NB4 (cell line): ENCODE measurements at regions not wholly inside any gene's neighbourhood (a gene's known extent, or its start where the extent isn't known, plus 50 kb on each side); places are given as distances from the start of the nearest gene placed in this dataset.
A peak's percentile ranks its signal among the peaks of the same experiment; 100 is the strongest.
"Not testable (repeated sequence)": the region's sequence is repeated elsewhere in the genome, so short reads cannot be mapped to it uniquely, and the experiment has no call there.

Source experiments
- DNase-seq: peaks from one replicate; pipeline ENCODE4 v3.0.0; 2010; ENCODE audit warnings: low read depth
- H3K4me3 ChIP-seq: one replicate; pipeline ENCODE4 v1.5.1; 2011; ENCODE audit warnings: mild to moderate bottlenecking, low read depth, low read length, moderate library complexity
- MYC ChIP-seq: IDR thresholded peaks from 2 replicates; pipeline ENCODE4 v1.6.1; 2011; ENCODE audit warnings: low read depth, low read length
- POLR2A ChIP-seq: IDR thresholded peaks from 2 replicates; pipeline ENCODE4 v1.6.1; 2011; ENCODE audit warnings: mild to moderate bottlenecking; ENCODE audit not compliant: insufficient read length; ENCODE audit errors: extremely low read depth
- TF ChIP-seq, protein P1 (sequence below): IDR thresholded peaks from one replicate; pipeline ENCODE4 v1.5.1; 2012; ENCODE audit warnings: low read depth, low read length
- TF ChIP-seq, protein P2 (sequence below): IDR thresholded peaks from 2 replicates; pipeline ENCODE4 v1.6.1; 2011; ENCODE audit warnings: low read depth, low read length

DNA sequence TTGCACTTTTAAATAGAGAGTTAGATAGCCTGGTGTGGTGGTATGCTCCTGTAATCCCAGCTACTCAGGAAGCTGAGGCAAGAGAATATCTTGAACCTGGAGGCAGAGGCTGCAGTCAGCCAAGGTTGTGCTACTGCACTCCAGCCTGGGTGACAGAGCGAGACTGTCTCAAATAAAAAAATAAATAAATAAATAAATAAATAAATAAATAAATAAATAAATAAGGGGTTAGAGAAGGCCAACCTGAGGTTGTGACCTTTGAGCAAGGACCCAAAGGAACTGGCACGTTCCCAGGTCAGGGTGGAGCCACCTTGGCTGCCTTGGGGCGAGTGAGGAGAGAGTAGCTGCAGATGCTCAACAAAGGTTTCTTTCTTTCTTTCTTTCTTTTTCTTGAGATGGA, 65.3 kb upstream of the TENM4 start:
- DNase-seq, result no peak
- TF ChIP-seq, protein P1, sequence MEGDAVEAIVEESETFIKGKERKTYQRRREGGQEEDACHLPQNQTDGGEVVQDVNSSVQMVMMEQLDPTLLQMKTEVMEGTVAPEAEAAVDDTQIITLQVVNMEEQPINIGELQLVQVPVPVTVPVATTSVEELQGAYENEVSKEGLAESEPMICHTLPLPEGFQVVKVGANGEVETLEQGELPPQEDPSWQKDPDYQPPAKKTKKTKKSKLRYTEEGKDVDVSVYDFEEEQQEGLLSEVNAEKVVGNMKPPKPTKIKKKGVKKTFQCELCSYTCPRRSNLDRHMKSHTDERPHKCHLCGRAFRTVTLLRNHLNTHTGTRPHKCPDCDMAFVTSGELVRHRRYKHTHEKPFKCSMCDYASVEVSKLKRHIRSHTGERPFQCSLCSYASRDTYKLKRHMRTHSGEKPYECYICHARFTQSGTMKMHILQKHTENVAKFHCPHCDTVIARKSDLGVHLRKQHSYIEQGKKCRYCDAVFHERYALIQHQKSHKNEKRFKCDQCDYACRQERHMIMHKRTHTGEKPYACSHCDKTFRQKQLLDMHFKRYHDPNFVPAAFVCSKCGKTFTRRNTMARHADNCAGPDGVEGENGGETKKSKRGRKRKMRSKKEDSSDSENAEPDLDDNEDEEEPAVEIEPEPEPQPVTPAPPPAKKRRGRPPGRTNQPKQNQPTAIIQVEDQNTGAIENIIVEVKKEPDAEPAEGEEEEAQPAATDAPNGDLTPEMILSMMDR, result no peak
- TF ChIP-seq, protein P2, sequence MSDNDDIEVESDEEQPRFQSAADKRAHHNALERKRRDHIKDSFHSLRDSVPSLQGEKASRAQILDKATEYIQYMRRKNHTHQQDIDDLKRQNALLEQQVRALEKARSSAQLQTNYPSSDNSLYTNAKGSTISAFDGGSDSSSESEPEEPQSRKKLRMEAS, result no peak
- no peak for TF ChIP-seq POLR2A
- no peak for TF ChIP-seq MYC
- H3K4me3 ChIP-seq, result no peak overlapping the region

DNA sequence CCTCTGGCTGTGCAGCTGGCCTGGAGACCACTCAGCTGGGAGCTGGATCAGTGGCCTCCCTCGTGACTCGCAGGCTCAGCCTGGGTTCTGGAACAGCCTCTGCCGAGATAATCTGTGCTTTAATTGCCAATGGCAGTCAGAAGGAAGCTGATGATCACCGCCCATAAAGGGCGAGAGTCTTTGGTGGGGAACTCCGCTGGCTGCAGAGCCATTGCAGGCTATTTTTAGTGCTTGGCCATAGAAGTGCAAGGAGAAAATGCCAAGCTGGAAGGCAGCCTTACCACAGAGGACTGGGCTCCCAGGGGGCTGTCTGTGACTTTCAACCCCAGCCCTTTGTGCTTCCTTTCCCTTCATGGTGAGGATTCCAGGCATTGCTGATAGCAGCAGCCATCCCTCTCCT, 62.2 kb upstream of the TENM4 start:
- no peak for TF ChIP-seq MYC
- no peak for DNase-seq
- no peak overlapping the region for H3K4me3 ChIP-seq

DNA sequence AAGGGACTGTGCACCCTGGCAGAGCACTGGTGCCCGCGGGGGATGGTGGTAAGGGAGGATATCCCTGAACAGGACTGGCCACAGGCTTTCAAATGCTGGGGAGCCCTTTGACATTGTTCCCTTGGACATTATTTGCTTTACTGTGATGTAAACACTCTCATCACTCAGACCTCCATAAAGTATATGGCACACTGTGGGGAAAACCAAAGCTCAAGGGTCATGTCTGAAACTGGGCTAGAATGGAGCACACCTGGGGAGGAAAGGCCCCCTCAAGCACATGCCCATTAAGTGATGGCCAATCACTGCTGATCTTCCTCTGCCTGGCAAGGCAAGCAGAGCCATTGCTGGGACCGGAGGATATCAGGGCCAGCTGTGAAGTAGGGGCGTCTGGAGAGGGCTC, 60.9 kb upstream of the TENM4 start:
- TF ChIP-seq, protein P2, result no peak
- TF ChIP-seq, protein P1, result no peak
- TF ChIP-seq POLR2A, result no peak
- TF ChIP-seq MYC, result no peak
- DNase-seq, result no peak
- H3K4me3 ChIP-seq, result no peak overlapping the region

DNA sequence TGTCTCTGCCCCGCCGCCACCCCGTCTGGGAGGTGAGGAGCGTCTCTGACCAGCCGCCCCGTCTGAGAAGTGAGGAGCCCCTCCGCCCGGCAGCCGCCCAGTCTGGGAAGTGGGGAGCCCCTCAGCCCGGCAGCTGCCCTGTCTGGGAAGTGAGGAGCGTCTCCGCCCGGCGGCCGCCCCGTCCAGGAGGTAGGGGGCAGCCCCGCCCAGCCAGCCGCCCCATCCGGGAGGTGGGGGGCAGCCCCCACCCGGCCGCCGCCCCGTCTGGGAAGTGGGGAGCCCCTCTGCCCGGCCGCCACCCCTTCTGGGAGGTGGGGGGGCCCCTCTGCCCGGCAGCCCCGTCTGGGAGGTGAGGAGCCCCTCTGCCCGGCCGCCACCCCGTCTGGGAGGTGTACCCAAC, 59.1 kb upstream of the TENM4 start:
- not testable (repeated sequence) for DNase-seq

DNA sequence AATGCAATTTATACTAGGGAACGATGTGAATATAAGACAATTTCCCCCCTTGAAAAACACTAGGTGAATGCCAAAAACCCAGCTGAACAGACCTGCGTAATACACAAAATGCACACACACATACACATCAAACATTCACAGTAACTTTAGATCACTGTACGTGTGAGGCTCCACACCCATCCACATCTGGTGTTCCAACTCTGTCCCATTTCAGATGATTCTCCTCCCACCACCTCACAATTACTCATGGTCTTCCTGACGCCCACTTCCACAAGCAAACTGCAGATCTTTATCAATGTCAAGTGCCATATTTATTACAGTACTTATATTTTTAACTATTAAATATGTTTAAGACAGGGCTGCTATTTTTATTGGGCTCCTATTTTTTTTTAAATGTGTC, 57.8 kb upstream of the TENM4 start:
- no peak for TF ChIP-seq MYC
- TF ChIP-seq, protein P2, result no peak
- no peak for TF ChIP-seq POLR2A
- TF ChIP-seq, protein P1, result no peak
- DNase-seq, result no peak
- no peak overlapping the region for H3K4me3 ChIP-seq

More for the DNA sequence above, 59.1 kb upstream of the TENM4 start:
- not testable (repeated sequence) for H3K4me3 ChIP-seq

DNA sequence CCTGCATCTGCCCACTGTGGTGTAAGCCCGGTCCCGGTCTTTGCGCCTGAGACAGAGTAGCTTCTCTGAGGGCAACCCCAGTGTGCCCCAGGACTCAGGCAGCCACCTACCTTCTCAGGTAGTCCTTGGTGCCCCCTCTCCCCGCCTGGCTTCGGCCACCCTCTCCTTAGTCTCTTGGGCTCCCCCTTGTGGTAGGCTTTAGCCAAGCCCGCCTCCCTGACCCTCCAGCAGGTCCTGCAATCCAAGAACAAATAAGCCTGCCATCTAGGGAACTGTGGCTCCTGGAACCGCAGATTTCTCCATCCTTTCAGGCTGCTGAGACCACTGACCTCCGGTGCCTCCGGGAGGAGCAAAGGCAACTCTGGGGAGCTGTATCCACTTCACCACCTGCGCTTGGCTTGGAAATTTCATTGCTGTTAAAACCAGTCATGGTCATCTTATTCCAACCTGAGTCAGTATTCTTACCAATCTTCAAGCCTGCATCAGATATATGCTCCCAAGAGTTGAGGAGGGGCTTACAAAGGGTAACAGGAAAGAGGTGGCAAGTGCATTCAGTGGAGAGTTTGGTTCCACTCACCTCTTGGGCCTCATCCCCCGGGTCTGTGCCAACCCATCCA, 52.8 kb upstream of the TENM4 start:
- peak; percentile 64 for DNase-seq
- TF ChIP-seq, protein P1, result peak; percentile 95
- TF ChIP-seq POLR2A, result no peak
- H3K4me3 ChIP-seq, result no peak overlapping the region

DNA sequence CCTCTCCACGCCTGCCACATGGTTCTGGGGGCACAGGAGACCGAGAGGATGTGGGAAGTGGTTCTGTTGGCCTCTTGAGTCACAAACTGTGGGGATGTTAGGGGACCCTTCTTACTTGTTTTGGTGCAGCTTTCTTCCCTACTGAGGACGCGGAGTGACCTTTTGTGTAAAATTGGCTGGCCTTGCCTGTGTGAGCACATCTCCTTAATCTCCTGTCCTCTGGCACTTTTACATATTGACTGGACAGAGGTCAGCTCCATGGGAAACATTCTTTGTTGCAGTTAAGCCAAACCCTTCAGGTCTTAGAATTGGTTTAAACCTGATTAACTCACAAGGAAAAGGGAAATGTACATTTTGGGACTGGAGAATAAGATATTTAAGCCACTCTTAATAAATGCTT, 51.2 kb upstream of the TENM4 start:
- H3K4me3 ChIP-seq, result no peak overlapping the region
- TF ChIP-seq MYC, result no peak
- no peak for TF ChIP-seq POLR2A
- TF ChIP-seq, protein P2, result no peak
- TF ChIP-seq, protein P1, result no peak
- no peak for DNase-seq
